ENCODE measurements at regions not wholly inside any gene's neighbourhood (a gene's known extent, or its start where the extent isn't known, plus 50 kb on each side); places are given as distances from the start of the nearest gene placed in this dataset.
"Not testable (repeated sequence)": the region's sequence is repeated elsewhere in the genome, so short reads cannot be mapped to it uniquely, and the experiment has no call there.

DNA sequence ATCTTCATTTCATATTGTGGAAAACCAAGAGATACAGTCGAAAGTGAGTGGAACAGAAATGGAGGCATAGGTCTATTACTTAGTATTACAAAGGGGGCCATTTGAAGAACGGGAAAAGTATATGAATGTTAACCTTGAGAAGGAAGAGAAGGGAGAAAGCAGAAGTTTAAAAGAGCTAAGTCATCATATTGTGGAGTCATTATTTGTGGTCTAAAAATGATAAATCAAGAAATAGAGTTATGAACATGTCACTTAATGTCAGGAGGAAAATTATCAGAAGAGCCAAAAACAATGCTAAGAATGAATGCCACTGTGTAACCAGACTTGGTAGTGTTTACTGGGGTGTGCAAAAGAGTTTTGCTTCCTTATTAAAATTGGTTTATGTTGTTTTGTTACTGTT, 589.5 kb upstream of the LCORL start:
- Mint-ChIP-seq H3K4me1 (ENCODE audit: unreplicated experiment) (no peaks in the 10 kb centered on the region), H3K27me3 (ENCODE audit: unreplicated experiment) (peaks cover 1% of the 10 kb centered on the region), H3K36me3 (ENCODE audit: low read depth, unreplicated experiment) (peaks cover 6% of the 10 kb centered on the region), H3K27ac (ENCODE audit: unreplicated experiment) (no peak overlapping the region), H3K4me3 (ENCODE audit: unreplicated experiment) (no peak overlapping the region), H3K9me3 (ENCODE audit: unreplicated experiment) (no peaks in the 10 kb centered on the region)
- no peak for DNase-seq (ENCODE audit: low spot score)
- TF ChIP-seq, protein P1, sequence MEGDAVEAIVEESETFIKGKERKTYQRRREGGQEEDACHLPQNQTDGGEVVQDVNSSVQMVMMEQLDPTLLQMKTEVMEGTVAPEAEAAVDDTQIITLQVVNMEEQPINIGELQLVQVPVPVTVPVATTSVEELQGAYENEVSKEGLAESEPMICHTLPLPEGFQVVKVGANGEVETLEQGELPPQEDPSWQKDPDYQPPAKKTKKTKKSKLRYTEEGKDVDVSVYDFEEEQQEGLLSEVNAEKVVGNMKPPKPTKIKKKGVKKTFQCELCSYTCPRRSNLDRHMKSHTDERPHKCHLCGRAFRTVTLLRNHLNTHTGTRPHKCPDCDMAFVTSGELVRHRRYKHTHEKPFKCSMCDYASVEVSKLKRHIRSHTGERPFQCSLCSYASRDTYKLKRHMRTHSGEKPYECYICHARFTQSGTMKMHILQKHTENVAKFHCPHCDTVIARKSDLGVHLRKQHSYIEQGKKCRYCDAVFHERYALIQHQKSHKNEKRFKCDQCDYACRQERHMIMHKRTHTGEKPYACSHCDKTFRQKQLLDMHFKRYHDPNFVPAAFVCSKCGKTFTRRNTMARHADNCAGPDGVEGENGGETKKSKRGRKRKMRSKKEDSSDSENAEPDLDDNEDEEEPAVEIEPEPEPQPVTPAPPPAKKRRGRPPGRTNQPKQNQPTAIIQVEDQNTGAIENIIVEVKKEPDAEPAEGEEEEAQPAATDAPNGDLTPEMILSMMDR (IDR thresholded peaks at IDR 0.05; ENCODE audit: unreplicated experiment): no peak

GRCh38 chr4:18608908-18609533, 587.5 kb upstream of the LCORL start:
- TF ChIP-seq, protein P1 (IDR thresholded peaks at IDR 0.05; ENCODE audit: unreplicated experiment): no peak
- no peaks in the 10 kb centered on the region for H3K4me1 Mint-ChIP-seq (ENCODE audit: unreplicated experiment)
- H3K4me3 Mint-ChIP-seq (ENCODE audit: unreplicated experiment): no peak overlapping the region
- H3K27me3 Mint-ChIP-seq (ENCODE audit: unreplicated experiment): no peaks in the 10 kb centered on the region
- H3K27ac Mint-ChIP-seq (ENCODE audit: unreplicated experiment): no peak overlapping the region
- no peaks in the 10 kb centered on the region for H3K9me3 Mint-ChIP-seq (ENCODE audit: unreplicated experiment)
- peaks cover 6% of the 10 kb centered on the region for H3K36me3 Mint-ChIP-seq (ENCODE audit: low read depth, unreplicated experiment)
- no peak for DNase-seq (ENCODE audit: low spot score)

- DNase-seq (ENCODE audit: low spot score); H3K27me3 Mint-ChIP-seq (ENCODE audit: unreplicated experiment); H3K27ac Mint-ChIP-seq (ENCODE audit: unreplicated experiment); H3K4me1 Mint-ChIP-seq (ENCODE audit: unreplicated experiment); H3K36me3 Mint-ChIP-seq (ENCODE audit: low read depth, unreplicated experiment); H3K4me3 Mint-ChIP-seq (ENCODE audit: unreplicated experiment); H3K9me3 Mint-ChIP-seq (ENCODE audit: unreplicated experiment): not testable (repeated sequence)
These were observed 581.1 kb upstream of the LCORL start for GRCh38 chr4:18602610-18603009.

- Mint-ChIP-seq H3K27ac (ENCODE audit: unreplicated experiment) (no peak overlapping the region), H3K4me1 (ENCODE audit: unreplicated experiment) (no peaks in the 10 kb centered on the region), H3K27me3 (ENCODE audit: unreplicated experiment) (no peaks in the 10 kb centered on the region), H3K36me3 (ENCODE audit: low read depth, unreplicated experiment) (no peaks in the 10 kb centered on the region), H3K4me3 (ENCODE audit: unreplicated experiment) (no peak overlapping the region), H3K9me3 (ENCODE audit: unreplicated experiment) (no peaks in the 10 kb centered on the region)
- DNase-seq (ENCODE audit: low spot score): peak; percentile 57
- TF ChIP-seq, protein P1 (IDR thresholded peaks at IDR 0.05; ENCODE audit: unreplicated experiment): peak; percentile 86
These were observed 571.9 kb upstream of the LCORL start for GRCh38 chr4:18593297-18594002.

DNA sequence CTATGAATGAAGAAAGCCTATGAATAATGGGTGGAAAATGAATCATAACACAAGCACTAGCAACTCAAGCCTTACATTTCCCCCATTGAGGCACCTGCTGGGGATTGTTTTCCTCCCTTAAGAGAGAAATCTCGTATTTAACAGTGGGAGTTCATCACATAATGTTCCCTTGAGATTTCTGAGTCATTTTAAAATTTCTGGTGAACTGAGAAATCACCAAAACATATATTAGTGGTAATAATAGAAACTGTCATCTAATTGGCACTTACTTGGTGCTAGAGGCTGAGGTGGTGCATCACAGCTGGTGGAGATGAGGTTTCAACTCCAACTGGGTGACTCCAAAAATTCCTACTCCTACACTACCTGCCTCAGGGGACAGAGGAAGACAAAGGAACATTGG, 561.3 kb upstream of the LCORL start:
- Mint-ChIP-seq H3K4me1 (ENCODE audit: unreplicated experiment) (peaks cover 5% of the 10 kb centered on the region), H3K36me3 (ENCODE audit: low read depth, unreplicated experiment) (no peaks in the 10 kb centered on the region), H3K27me3 (ENCODE audit: unreplicated experiment) (no peaks in the 10 kb centered on the region), H3K27ac (ENCODE audit: unreplicated experiment) (no peak overlapping the region), H3K4me3 (ENCODE audit: unreplicated experiment) (no peak overlapping the region), H3K9me3 (ENCODE audit: unreplicated experiment) (no peaks in the 10 kb centered on the region)
- TF ChIP-seq, protein P1 (IDR thresholded peaks at IDR 0.05; ENCODE audit: unreplicated experiment): no peak
- no peak for DNase-seq (ENCODE audit: low spot score)

Measured in endothelial cell (in vitro differentiated cells).